Heart left ventricle (tissue), 16 donors: ENCODE measurements at regions not wholly inside any gene's neighbourhood (a gene's known extent, or its start where the extent isn't known, plus 50 kb on each side); places are given as distances from the start of the nearest gene placed in this dataset.

Experiments used
- ATAC-seq, 4 donors: fragments of 200-7000 bp; cut with Tn5 transposase; one replicate each; pipeline ENCODE4 v1.9.1; 2020 to 2022; ENCODE audit warnings: moderate library complexity in 4 of 4, mild to moderate bottlenecking in 3 of 4, moderate number of reproducible peaks in 1 of 4
- DNase-seq, 5 donors: peaks; one replicate each; pipeline ENCODE4 v3.0.0-alpha.2; 2020
- H3K27ac ChIP-seq, 12 donors: fragments of 200-600 bp; sonication (generic) in 4 of 12; one replicate each; pipeline versions ENCODE4 v1.5.0 to v1.8.0; 2016 to 2022; ENCODE audit warnings: mild to moderate bottlenecking in 2 of 12
- H3K27me3 ChIP-seq, 9 donors: fragments of 200-600 bp; sonication (generic) in 2 of 9; one replicate each; pipeline versions ENCODE4 v1.5.1 to v1.8.0; 2016 to 2022; ENCODE audit warnings: mild to moderate bottlenecking in 3 of 9
- H3K36me3 ChIP-seq, 9 donors: fragments of 200-600 bp; sonication (generic) in 2 of 9; one replicate each; pipeline versions ENCODE4 v1.5.0 to v1.8.0; 2018 to 2022; ENCODE audit warnings: mild to moderate bottlenecking in 2 of 9
- H3K4me1 ChIP-seq, 12 donors: fragments of 200-600 bp; sonication (generic) in 4 of 12; one replicate each; pipeline versions ENCODE4 v1.5.0 to v1.8.0; 2016 to 2022; ENCODE audit warnings: mild to moderate bottlenecking in 3 of 12
- H3K4me3 ChIP-seq, 12 donors: fragments of 200-600 bp; sonication (generic) in 4 of 12; one replicate each; pipeline versions ENCODE4 v1.5.0 to v1.8.0; 2017 to 2022; ENCODE audit warnings: mild to moderate bottlenecking in 9 of 12, moderate library complexity in 4 of 12
- H3K9me3 ChIP-seq, 12 donors: fragments of 200-600 bp; sonication (generic) in 4 of 12; one replicate each; pipeline versions ENCODE4 v1.5.0 to v1.8.0; 2016 to 2022; ENCODE audit warnings: mild to moderate bottlenecking in 1 of 12
- POLR2A ChIP-seq, 2 donors: fragments of 450-650 bp; IDR thresholded peaks; one replicate each; pipeline ENCODE4 v1.6.1; 2017; ENCODE audit warnings: antibody characterized with exemption in 2 of 2, mild to moderate bottlenecking in 2 of 2, moderate library complexity in 2 of 2
- WGBS, 4 donors: extraction: QIAGEN DNeasy Blood & Tissue Kit in 2 of 4; methylation state at CpG; one replicate each; pipeline versions ENCODE4 v1.1.5 to v1.1.7; 2013 to 2018; 5-methylcytosine and 5-hydroxymethylcytosine counted together
- intact Hi-C, 10 donors: fragments of 100-400 bp; cut with DNase I; formaldehyde crosslinking; loops; one replicate each; pipeline versions ENCODE4 v1.11.1 to v1.14.2; 2022
- TF ChIP-seq, protein P1 (sequence below), 12 donors: fragments of 200-600 bp; sonication (generic) in 4 of 12; IDR thresholded peaks; one replicate each; pipeline versions ENCODE4 v1.5.0 to v1.8.0; 2018 to 2022; ENCODE audit warnings: antibody characterized with exemption in 12 of 12, mild to moderate bottlenecking in 5 of 12
- donor health status: ischemic (EF 13 %, LVEDD 7.1; RV severe dilation, severe dysfunction).
- donor health status: healthy with polysubstance abuse.
- donor health status: DM: no; HTN: yes; CAD: no.
- donor health status: DM: no; HTN: no; CAD: no.
- donor health status: ischemic (EF 25% LVEDD 6.9; RV normal size, moderate dysfunction).
- donor health status: ischemic (EF 25% LVEDD 5.7; RV mildly dilated, moderate dysfunction).
- donor health status: healthy.
- donor health status: DM: yes; HTN: yes; CAD: no.
- donor health status: ischemic (EF 35%, LVEDD 5.7; RV mildly dilated, moderate dysfunction).
- donor health status: nonischemic (EF 11% LVEDD 7.7; RV severe dilation, severe dysfunction).
- donor health status: DM: yes; HTN: yes; CAD: no.
- donor health status: PGD.
- donor health status: ischemic (EF 29% LVEDD 5.4; RV normal size, mild dysfunction).
- donor health status: nonischemic (EF 23%, LVEDD 6.1; RV moderate dilation, normal function).

DNA sequence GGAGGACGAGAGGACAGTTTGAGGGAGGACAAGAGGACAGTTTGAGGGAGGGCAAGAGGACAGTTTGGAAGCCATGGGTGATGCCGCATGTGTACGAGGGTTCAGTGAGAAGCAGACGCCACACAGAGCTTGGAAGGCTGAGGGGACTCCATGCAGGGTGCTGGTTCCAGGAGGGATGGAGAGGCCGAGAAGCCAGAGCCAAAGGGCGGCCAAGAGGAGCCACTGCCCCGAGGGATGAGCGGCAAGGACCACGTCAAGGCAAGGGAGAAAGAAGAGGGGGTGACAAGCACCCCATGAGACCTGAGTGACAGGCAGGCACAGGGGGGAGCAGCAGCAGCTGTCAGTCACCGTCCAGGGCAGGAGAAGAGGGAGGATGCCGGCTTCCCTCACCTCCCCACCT, 385.7 kb upstream of the MYT1L start:
- Histone ChIP-seq H3K4me3 (no peak overlapping the region), H3K27me3 (peaks cover 0 to 21% (median 0%) of the 10 kb centered on the region in 9 donors)
- 73 to 83% (median 76%) methylated on average over 11 of the region's 11 CpGs for WGBS, 4 donors

DNA sequence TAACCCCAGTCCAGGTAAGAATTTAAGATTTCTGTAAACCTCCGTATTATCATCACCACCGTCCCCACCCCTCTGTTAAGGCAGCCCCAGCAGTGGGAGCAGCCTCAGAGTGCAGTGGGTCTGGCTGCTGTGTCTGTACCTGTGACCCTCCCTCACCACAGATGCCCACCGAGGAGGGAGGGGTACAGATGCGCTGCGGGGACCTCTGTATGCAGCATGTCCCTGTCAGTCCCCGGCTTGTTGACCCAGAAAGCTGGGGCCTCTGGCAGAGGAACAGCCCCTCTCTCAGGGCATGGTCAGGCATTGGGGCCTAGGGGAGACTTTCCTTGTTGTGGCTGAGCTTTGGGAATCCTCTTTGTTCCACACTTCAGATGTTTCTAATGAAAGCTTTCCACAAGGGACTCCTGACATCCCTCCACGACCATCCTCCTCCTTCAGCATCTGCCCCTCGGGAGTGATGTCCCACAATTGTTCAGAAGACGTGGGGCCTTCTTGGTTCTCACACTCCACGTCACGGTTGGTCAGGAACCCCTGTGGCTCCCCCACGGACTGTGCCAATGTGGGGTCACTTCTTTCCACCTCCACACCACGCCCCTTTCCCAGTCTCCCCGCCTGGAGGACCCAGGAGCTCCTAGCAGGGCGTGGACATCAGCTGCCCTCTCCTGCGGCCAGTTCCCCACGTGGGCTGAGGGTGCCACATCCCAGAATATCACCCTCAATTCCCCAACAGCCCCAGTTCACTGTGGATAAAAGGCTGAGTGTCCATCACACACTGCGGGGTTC, 384.2 kb upstream of the MYT1L start:
- Histone ChIP-seq H3K4me3 (no peak overlapping the region), H3K27ac (no peak overlapping the region), H3K36me3 (no peaks in the 10 kb centered on the region), H3K9me3 (no peaks in the 10 kb centered on the region), H3K27me3 (peaks cover 0 to 28% (median 7%) of the 10 kb centered on the region in 9 donors), H3K4me1 (no peaks in the 10 kb centered on the region)
- ATAC-seq (no peak), DNase-seq (peak in 1 of 5 donors; percentile 22)
- TF ChIP-seq POLR2A (IDR thresholded peaks at IDR 0.05): no peak
- TF ChIP-seq, protein P1, sequence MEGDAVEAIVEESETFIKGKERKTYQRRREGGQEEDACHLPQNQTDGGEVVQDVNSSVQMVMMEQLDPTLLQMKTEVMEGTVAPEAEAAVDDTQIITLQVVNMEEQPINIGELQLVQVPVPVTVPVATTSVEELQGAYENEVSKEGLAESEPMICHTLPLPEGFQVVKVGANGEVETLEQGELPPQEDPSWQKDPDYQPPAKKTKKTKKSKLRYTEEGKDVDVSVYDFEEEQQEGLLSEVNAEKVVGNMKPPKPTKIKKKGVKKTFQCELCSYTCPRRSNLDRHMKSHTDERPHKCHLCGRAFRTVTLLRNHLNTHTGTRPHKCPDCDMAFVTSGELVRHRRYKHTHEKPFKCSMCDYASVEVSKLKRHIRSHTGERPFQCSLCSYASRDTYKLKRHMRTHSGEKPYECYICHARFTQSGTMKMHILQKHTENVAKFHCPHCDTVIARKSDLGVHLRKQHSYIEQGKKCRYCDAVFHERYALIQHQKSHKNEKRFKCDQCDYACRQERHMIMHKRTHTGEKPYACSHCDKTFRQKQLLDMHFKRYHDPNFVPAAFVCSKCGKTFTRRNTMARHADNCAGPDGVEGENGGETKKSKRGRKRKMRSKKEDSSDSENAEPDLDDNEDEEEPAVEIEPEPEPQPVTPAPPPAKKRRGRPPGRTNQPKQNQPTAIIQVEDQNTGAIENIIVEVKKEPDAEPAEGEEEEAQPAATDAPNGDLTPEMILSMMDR (IDR thresholded peaks at IDR 0.05): no peak
- intact Hi-C loops: no loop called here
- 75 to 81% (median 79%) methylated on average over 18 of the region's 18 CpGs for WGBS, 4 donors

More for the DNA sequence above, 385.7 kb upstream of the MYT1L start:
- no peak overlapping the region for H3K27ac ChIP-seq
- DNase-seq (no peak), ATAC-seq (no peak)
- intact Hi-C loops: no loop called here
- H3K36me3 ChIP-seq: no peaks in the 10 kb centered on the region
- TF ChIP-seq POLR2A (IDR thresholded peaks at IDR 0.05): no peak
- TF ChIP-seq, protein P1 (IDR thresholded peaks at IDR 0.05): no peak
- H3K9me3 ChIP-seq: no peaks in the 10 kb centered on the region
- H3K4me1 ChIP-seq: no peaks in the 10 kb centered on the region

DNA sequence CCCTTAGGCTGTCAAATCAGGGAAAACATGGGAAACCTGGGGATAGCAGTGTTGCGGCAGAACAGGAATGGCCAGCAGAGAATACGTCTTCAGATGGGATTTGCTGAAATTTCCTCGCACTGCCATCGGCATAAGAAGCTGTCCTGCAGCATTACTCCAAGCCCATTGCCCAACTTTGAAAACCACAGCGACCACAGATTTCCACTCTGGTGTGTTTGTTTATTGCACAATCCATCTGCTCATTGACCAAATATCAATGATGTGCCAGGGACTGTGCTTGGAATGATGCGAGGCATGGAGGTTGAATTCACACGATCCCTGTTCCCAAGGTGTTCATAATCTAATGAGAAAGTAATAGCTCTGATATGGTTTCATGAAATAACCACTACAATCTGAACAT, 383.3 kb upstream of the MYT1L start:
- no peaks in the 10 kb centered on the region for H3K36me3 ChIP-seq
- peaks cover 0 to 34% (median 7%) of the 10 kb centered on the region in 9 donors for H3K27me3 ChIP-seq
- intact Hi-C loops: no loop called here
- no peak for ATAC-seq
- no peak overlapping the region for H3K4me3 ChIP-seq
- no peak for DNase-seq
- no peaks in the 10 kb centered on the region for H3K9me3 ChIP-seq
- H3K27ac ChIP-seq: no peak overlapping the region
- 79 to 87% (median 83%) methylated on average over 7 of the region's 7 CpGs for WGBS, 4 donors
- TF ChIP-seq POLR2A (IDR thresholded peaks at IDR 0.05): no peak
- TF ChIP-seq, protein P1 (IDR thresholded peaks at IDR 0.05): no peak
- no peaks in the 10 kb centered on the region for H3K4me1 ChIP-seq

DNA sequence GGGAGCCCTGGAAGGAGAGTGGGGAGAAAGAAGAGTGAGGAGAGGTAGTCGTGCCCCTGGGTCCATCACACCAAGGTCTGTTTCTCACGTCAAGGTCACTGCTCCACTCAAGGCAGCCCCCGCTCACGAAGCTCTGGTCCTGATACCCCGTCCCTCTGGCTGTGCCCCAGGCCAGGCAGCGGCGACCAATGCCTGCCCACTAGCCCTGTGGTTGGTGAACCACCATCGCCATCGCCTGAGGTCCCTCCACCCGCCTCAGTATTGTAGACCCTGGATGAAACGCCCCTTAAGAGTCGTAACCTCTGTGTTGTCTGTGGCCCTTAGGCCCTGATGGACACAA, 378.3 kb upstream of the MYT1L start:
- TF ChIP-seq, protein P1 (IDR thresholded peaks at IDR 0.05): no peak
- TF ChIP-seq POLR2A (IDR thresholded peaks at IDR 0.05): no peak

More for the DNA sequence above, 378.3 kb upstream of the MYT1L start:
- intact Hi-C loops: no loop called here
- H3K36me3 ChIP-seq: no peaks in the 10 kb centered on the region
- 84 to 92% (median 87%) methylated on average over 11 to 12 of the region's 12 CpGs for WGBS, 4 donors
- H3K9me3 ChIP-seq: no peaks in the 10 kb centered on the region
- H3K4me3 ChIP-seq: no peak overlapping the region
- H3K4me1 ChIP-seq: peaks cover 0 to 3% (median 0%) of the 10 kb centered on the region in 12 donors
- no peak overlapping the region for H3K27ac ChIP-seq
- ATAC-seq (no peak), DNase-seq (no peak)
- H3K27me3 ChIP-seq: peaks cover 0 to 47% (median 11%) of the 10 kb centered on the region in 9 donors
